Transverse colon (tissue), 3 donors: ENCODE measurements at regions not wholly inside any gene's neighbourhood (a gene's known extent, or its start where the extent isn't known, plus 50 kb on each side); places are given as distances from the start of the nearest gene placed in this dataset.

ENCODE experiments used
- POLR2A ChIP-seq: fragments of 450-650 bp; IDR thresholded peaks from one replicate; pipeline ENCODE4 v1.6.1; 2016; ENCODE audit warnings: antibody characterized with exemption, mild to moderate bottlenecking, moderate library complexity
- TF ChIP-seq, protein P1 (sequence below), 5 experiments: fragments of 200-600 bp in 3 of 5; fragments of 450-650 bp in 2 of 5; sonication (generic) in 3 of 5; IDR thresholded peaks; 1 replicate in 2 of 5; 2 replicates in 3 of 5; pipeline ENCODE4 v1.5.1; 2016 to 2017; ENCODE audit warnings: antibody characterized with exemption in 5 of 5, inconsistent platforms in 3 of 5, mild to moderate bottlenecking in 2 of 5, moderate library complexity in 1 of 5

DNA sequence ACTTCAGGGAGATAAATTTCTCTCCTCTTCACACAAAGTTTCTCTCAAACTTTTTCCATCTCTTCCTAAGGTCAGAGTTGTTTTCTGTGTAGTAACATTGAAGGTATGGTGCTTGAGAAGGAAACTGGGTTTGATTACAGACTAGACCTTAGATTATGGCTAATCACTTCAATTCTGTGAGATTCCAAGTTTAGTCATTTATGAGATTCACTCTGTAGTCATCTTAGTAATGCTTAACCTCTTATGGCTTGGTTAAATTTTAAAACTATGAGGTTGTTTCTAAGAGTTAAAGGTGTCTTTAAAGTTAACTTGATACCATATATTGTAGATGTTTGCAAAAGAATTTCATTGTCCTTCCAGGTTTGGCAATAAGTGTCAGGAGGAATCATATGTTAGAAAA, 1092.2 kb downstream of the KCNT2 start:
- no peak for TF ChIP-seq POLR2A
- TF ChIP-seq, protein P1, sequence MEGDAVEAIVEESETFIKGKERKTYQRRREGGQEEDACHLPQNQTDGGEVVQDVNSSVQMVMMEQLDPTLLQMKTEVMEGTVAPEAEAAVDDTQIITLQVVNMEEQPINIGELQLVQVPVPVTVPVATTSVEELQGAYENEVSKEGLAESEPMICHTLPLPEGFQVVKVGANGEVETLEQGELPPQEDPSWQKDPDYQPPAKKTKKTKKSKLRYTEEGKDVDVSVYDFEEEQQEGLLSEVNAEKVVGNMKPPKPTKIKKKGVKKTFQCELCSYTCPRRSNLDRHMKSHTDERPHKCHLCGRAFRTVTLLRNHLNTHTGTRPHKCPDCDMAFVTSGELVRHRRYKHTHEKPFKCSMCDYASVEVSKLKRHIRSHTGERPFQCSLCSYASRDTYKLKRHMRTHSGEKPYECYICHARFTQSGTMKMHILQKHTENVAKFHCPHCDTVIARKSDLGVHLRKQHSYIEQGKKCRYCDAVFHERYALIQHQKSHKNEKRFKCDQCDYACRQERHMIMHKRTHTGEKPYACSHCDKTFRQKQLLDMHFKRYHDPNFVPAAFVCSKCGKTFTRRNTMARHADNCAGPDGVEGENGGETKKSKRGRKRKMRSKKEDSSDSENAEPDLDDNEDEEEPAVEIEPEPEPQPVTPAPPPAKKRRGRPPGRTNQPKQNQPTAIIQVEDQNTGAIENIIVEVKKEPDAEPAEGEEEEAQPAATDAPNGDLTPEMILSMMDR (IDR thresholded peaks at IDR 0.05), result no peak
